KOPT-K1 (cell line): ENCODE measurements at regions not wholly inside any gene's neighbourhood (a gene's known extent, or its start where the extent isn't known, plus 50 kb on each side); places are given as distances from the start of the nearest gene placed in this dataset.
"Not testable (repeated sequence)": the region's sequence is repeated elsewhere in the genome, so short reads cannot be mapped to it uniquely, and the experiment has no call there.

Source experiments
- H3K27ac ChIP-seq: fragments of 200-600 bp; sonication (generic); 2 replicates; pipeline ENCODE4 v1.5.1; 2016; ENCODE audit warnings: antibody characterized with exemption, mild to moderate bottlenecking, low read depth, low read length; ENCODE audit not compliant: poor library complexity, severe bottlenecking
- H3K36me3 ChIP-seq: fragments of 200-600 bp; sonication (generic); 2 replicates; pipeline ENCODE4 v1.5.1; 2017; ENCODE audit warnings: antibody characterized with exemption, mild to moderate bottlenecking, low read length, moderate library complexity; ENCODE audit not compliant: insufficient read depth
- H3K9me3 ChIP-seq: fragments of 200-600 bp; sonication (generic); 2 replicates; pipeline ENCODE4 v1.5.1; 2017; ENCODE audit warnings: antibody characterized with exemption, low read length, mild to moderate bottlenecking; ENCODE audit not compliant: insufficient read depth, poor library complexity, severe bottlenecking

- H3K9me3 ChIP-seq, result no peaks in the 10 kb centered on the region
- no peaks in the 10 kb centered on the region for H3K36me3 ChIP-seq
- no peak overlapping the region for H3K27ac ChIP-seq
These were observed 469.6 kb upstream of the JARID2 start for GRCh38 chr6:14776307-14776706.

GRCh38 chr6:14781772-14782525 lies 463.9 kb upstream of the JARID2 start:
- H3K27ac ChIP-seq, result no peak overlapping the region
- H3K9me3 ChIP-seq, result peaks cover 7% of the 10 kb centered on the region
- no peaks in the 10 kb centered on the region for H3K36me3 ChIP-seq

GRCh38 chr6:14782921-14783464 lies 462.9 kb upstream of the JARID2 start:
- H3K9me3 ChIP-seq, H3K27ac ChIP-seq, H3K36me3 ChIP-seq: not testable (repeated sequence)

GRCh38 chr6:14783594-14783993 lies 462.3 kb upstream of the JARID2 start:
- no peak overlapping the region for H3K27ac ChIP-seq
- H3K36me3 ChIP-seq, result no peaks in the 10 kb centered on the region
- H3K9me3 ChIP-seq, result peaks cover 7% of the 10 kb centered on the region

GRCh38 chr6:14784596-14785492 lies 461.0 kb upstream of the JARID2 start:
- peaks cover 7% of the 10 kb centered on the region for H3K9me3 ChIP-seq
- H3K36me3 ChIP-seq, result no peaks in the 10 kb centered on the region
- peak overlapping the region; percentile 31 for H3K27ac ChIP-seq

- Histone ChIP-seq H3K27ac (peak overlapping the region; percentile 31), H3K36me3 (no peaks in the 10 kb centered on the region), H3K9me3 (peaks cover 7% of the 10 kb centered on the region)
These were observed 460.4 kb upstream of the JARID2 start for GRCh38 chr6:14785493-14785790.

GRCh38 chr6:14786008-14786407 lies 459.9 kb upstream of the JARID2 start:
- H3K27ac ChIP-seq, result no peak overlapping the region
- peaks cover 7% of the 10 kb centered on the region for H3K9me3 ChIP-seq

GRCh38 chr6:14786455-14786854 lies 459.4 kb upstream of the JARID2 start:
- no peak overlapping the region for H3K27ac ChIP-seq
- H3K36me3 ChIP-seq, result no peaks in the 10 kb centered on the region
- H3K9me3 ChIP-seq, result peaks cover 7% of the 10 kb centered on the region

More at GRCh38 chr6:14786008-14786407, 459.9 kb upstream of the JARID2 start:
- H3K36me3 ChIP-seq, result no peaks in the 10 kb centered on the region

- H3K36me3 ChIP-seq, result no peaks in the 10 kb centered on the region
- no peak overlapping the region for H3K27ac ChIP-seq
- H3K9me3 ChIP-seq, result peaks cover 7% of the 10 kb centered on the region
These were observed 458.6 kb upstream of the JARID2 start for GRCh38 chr6:14787250-14787649.

- Histone ChIP-seq H3K9me3 (peaks cover 7% of the 10 kb centered on the region), H3K27ac (no peak overlapping the region), H3K36me3 (no peaks in the 10 kb centered on the region)
These were observed 458.2 kb upstream of the JARID2 start for GRCh38 chr6:14787677-14788076.

- Histone ChIP-seq H3K9me3 (no peaks in the 10 kb centered on the region), H3K36me3 (no peaks in the 10 kb centered on the region), H3K27ac (no peak overlapping the region)
These were observed 455.9 kb upstream of the JARID2 start for GRCh38 chr6:14789996-14790395.

- Histone ChIP-seq H3K9me3 (no peaks in the 10 kb centered on the region), H3K36me3 (no peaks in the 10 kb centered on the region), H3K27ac (no peak overlapping the region)
These were observed 454.9 kb upstream of the JARID2 start for GRCh38 chr6:14790976-14791375.

- Histone ChIP-seq H3K36me3 (no peaks in the 10 kb centered on the region), H3K9me3 (no peaks in the 10 kb centered on the region), H3K27ac (no peak overlapping the region)
These were observed 454.3 kb upstream of the JARID2 start for GRCh38 chr6:14791526-14791925.

- H3K9me3 ChIP-seq, result no peaks in the 10 kb centered on the region
- H3K27ac ChIP-seq, result no peak overlapping the region
- no peaks in the 10 kb centered on the region for H3K36me3 ChIP-seq
These were observed 453.5 kb upstream of the JARID2 start for GRCh38 chr6:14792118-14792955.

GRCh38 chr6:14795451-14795850 lies 450.4 kb upstream of the JARID2 start:
- no peak overlapping the region for H3K27ac ChIP-seq
- H3K9me3 ChIP-seq, result no peaks in the 10 kb centered on the region
- H3K36me3 ChIP-seq, result no peaks in the 10 kb centered on the region
